Kidney epithelial cell (primary cell): ENCODE measurements at regions not wholly inside any gene's neighbourhood (a gene's known extent, or its start where the extent isn't known, plus 50 kb on each side); places are given as distances from the start of the nearest gene placed in this dataset.

Experiments
- DNase-seq: peaks from one replicate; pipeline ENCODE4 v3.0.0-alpha.2; 2010; ENCODE audit warnings: low read depth
- H3K27me3 ChIP-seq: 2 replicates; pipeline ENCODE4 v1.6.0; 2011; ENCODE audit warnings: low read length; ENCODE audit not compliant: control insufficient read depth, insufficient read depth
- H3K36me3 ChIP-seq: 2 replicates; pipeline ENCODE4 v1.5.1; 2011; ENCODE audit warnings: low read length; ENCODE audit not compliant: control insufficient read depth, insufficient read depth
- H3K4me3 ChIP-seq: 2 replicates; pipeline ENCODE4 v1.5.1; 2011; ENCODE audit warnings: low read depth, mild to moderate bottlenecking, control low read depth, low read length
- TF ChIP-seq, protein P1 (sequence below): IDR thresholded peaks from 2 replicates; pipeline ENCODE4 v1.5.1; 2011; ENCODE audit warnings: mild to moderate bottlenecking, moderate library complexity, low read length, control low read depth, inconsistent platforms; ENCODE audit not compliant: insufficient read depth, poor library complexity, severe bottlenecking

DNA sequence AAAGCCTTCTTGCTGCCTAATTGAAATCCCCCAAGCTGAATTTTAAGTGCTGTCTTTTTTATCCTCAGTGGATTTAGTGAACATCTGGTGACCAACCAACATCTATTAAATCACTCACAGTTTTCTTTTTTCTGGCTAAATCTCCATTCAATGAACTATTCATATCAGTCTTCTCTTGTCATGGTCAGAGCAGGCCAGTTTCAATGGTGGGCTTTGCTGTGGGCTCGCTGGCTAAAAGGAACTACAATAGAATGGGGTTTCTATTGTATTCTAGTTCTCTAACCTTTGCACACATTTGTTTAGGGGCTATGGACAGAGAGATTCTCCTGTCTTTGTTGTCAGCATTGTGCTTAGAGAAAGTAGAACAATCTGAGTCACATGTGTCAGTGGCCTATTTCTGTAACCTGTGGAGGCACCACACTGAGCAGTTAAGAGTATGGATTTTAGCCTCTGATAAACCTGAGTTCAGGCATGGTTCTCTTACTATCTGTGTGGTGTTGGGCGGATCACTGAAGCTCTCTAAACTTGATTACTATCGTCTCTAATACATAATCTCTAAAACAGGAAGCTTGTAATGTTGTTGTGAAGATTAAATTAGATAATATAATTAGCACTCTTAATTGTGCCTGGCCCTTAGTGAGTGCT, 94.2 kb upstream of the CADM1 start:
- H3K27me3 ChIP-seq, result no peaks in the 10 kb centered on the region
- H3K4me3 ChIP-seq, result no peak overlapping the region
- DNase-seq, result no peak
- TF ChIP-seq, protein P1, sequence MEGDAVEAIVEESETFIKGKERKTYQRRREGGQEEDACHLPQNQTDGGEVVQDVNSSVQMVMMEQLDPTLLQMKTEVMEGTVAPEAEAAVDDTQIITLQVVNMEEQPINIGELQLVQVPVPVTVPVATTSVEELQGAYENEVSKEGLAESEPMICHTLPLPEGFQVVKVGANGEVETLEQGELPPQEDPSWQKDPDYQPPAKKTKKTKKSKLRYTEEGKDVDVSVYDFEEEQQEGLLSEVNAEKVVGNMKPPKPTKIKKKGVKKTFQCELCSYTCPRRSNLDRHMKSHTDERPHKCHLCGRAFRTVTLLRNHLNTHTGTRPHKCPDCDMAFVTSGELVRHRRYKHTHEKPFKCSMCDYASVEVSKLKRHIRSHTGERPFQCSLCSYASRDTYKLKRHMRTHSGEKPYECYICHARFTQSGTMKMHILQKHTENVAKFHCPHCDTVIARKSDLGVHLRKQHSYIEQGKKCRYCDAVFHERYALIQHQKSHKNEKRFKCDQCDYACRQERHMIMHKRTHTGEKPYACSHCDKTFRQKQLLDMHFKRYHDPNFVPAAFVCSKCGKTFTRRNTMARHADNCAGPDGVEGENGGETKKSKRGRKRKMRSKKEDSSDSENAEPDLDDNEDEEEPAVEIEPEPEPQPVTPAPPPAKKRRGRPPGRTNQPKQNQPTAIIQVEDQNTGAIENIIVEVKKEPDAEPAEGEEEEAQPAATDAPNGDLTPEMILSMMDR, result no peak
- no peaks in the 10 kb centered on the region for H3K36me3 ChIP-seq

DNA sequence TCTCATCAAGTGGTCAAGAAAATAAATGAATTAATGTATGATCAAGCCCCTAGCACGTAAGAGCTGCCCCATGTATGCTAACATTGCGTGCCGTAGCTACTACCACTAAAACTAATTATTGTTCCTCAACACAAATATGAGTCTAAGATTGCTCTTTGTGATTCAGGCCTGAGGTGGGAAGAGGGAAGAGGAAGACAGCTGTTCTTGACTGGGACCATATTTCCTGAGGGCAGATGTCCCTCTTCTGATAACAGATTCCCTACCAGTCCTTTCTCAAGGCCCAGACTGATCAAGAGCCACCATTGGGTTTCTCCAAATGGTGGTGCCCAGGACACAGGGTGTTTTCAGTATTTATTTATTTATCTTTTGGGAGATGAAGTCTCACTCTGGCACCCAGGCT, 87.2 kb upstream of the CADM1 start:
- no peak for DNase-seq
- Histone ChIP-seq H3K27me3 (no peaks in the 10 kb centered on the region), H3K36me3 (no peaks in the 10 kb centered on the region), H3K4me3 (no peak overlapping the region)
- TF ChIP-seq, protein P1, result no peak

DNA sequence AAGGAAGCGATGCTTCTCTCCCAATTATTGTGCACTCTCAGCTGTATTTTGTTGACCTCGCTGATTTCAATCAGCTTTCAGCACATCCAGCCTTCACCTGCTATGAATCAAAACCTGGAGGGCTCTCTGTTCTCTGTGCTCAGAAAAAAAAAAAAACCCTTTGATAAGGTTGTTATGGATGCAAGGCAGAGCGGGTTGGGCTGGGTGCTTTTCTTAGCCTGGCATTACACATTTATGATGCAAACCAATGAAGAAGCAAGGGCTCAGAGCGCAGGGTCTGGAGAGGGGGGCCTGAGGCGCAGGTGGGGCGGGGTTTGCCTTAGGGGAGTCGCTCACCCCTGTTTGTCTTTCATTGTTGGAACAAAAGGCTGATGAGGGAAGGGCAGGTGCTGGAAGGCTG, 86.0 kb upstream of the CADM1 start:
- no peak overlapping the region for H3K4me3 ChIP-seq
- no peak for DNase-seq
- no peaks in the 10 kb centered on the region for H3K36me3 ChIP-seq
- H3K27me3 ChIP-seq, result no peaks in the 10 kb centered on the region
- TF ChIP-seq, protein P1, result no peak

- H3K4me3 ChIP-seq, result no peak overlapping the region
- TF ChIP-seq, protein P1, result no peak
- H3K27me3 ChIP-seq, result no peaks in the 10 kb centered on the region
- no peaks in the 10 kb centered on the region for H3K36me3 ChIP-seq
- DNase-seq, result no peak
Measured at GRCh38 chr11:115587718-115588342, 83.6 kb upstream of the CADM1 start.

DNA sequence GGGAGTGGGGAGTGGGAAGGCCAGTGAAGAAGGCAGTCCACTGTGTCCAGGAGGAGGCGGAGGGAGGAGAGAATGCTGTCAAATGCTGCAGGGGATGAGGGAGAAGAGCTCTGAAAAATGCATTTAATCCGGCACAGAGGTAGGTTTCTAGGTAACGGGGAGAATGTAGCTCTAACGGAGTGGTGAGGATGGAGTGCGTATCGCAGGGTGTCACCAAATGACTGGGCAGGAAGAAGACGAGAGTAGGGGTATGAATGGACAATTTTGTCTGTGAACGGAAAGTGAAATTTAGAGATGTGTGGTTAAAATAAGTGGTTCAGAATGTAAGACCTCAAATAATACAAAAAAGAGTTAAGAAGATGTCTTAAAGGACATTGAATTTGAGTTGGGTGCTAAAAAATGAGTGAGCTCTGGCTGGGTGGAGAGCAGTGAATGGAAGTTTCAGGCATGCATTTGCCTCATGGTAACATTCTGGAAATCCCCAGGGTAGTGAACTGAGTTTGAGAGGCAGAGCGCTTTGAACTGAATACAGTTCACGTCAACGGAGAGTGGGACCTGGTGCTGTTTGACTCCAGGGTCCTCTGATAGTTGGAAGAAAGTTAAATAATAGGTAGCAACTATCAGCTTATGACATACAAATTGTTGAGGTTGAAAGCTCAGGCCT, 81.3 kb upstream of the CADM1 start:
- no peak overlapping the region for H3K4me3 ChIP-seq
- H3K27me3 ChIP-seq, result no peaks in the 10 kb centered on the region
- DNase-seq, result no peak
- H3K36me3 ChIP-seq, result no peaks in the 10 kb centered on the region
- TF ChIP-seq, protein P1, result no peak
